A549 (cell line): ENCODE measurements at regions not wholly inside any gene's neighbourhood (a gene's known extent, or its start where the extent isn't known, plus 50 kb on each side); places are given as distances from the start of the nearest gene placed in this dataset.
A peak's percentile ranks its signal among the peaks of the same experiment; 100 is the strongest.
"Not testable (repeated sequence)": the region's sequence is repeated elsewhere in the genome, so short reads cannot be mapped to it uniquely, and the experiment has no call there.

Source experiments
- ATAC-seq, 2 experiments: fragments of 200-7000 bp in 1 of 2; fragments of >200 bp in 1 of 2; cut with Nextera tagmentation in 1 of 2; cut with Tn5 transposase in 1 of 2; 3 replicates each; pipeline versions ENCODE4 v1.8.0 to v1.9.1; 2018 to 2020; ENCODE audit warnings: mild to moderate bottlenecking in 1 of 2, moderate library complexity in 1 of 2
- CTCF ChIA-PET: fragments of 300-600 bp; sonication (Branson Sonifier 250); formaldehyde crosslinking; extraction: SDS; loops from one replicate; lab custom pipeline; 2021; ENCODE audit warnings: antibody characterized with exemption, inconsistent platforms; lab: Yijun Ruan, JAX
- POLR2A ChIA-PET: fragments of 350-600 bp; formaldehyde crosslinking; extraction: SDS; loops from one replicate; lab custom pipeline; 2021; ENCODE audit warnings: antibody characterized with exemption, inconsistent platforms; lab: Yijun Ruan, JAX
- DNase-seq, 2 experiments: peaks; one replicate each; pipeline versions ENCODE4 v3.0.0 to v3.0.0-alpha.2; 2011 to 2016; ENCODE audit warnings: low read depth in 1 of 2, low spot score in 1 of 2
- FAIRE-seq: peaks from 2 replicates; lab custom pipeline; 2011; peaks lifted over from hg19 to GRCh38; lab: Jason Lieb, UNC
- H3K27ac ChIP-seq, 2 experiments: fragments of >200 bp; sonication (Bioruptor Twin); formaldehyde crosslinking; 3 replicates each; pipeline ENCODE4 v1.5.1; 2016 to 2017
- H3K4me1 ChIP-seq: fragments of >200 bp; sonication (Bioruptor Twin); formaldehyde crosslinking; 3 replicates; pipeline ENCODE4 v1.6.1; 2016
- H3K4me2 ChIP-seq: fragments of >200 bp; sonication (Bioruptor Twin); formaldehyde crosslinking; 3 replicates; pipeline ENCODE4 v1.6.1; 2016
- H3K4me3 ChIP-seq: fragments of >200 bp; sonication (Bioruptor Twin); formaldehyde crosslinking; 3 replicates; pipeline ENCODE4 v1.5.1; 2016
- H3K9me3 ChIP-seq: fragments of >200 bp; sonication (Bioruptor Twin); formaldehyde crosslinking; 3 replicates; pipeline ENCODE4 v1.6.1; 2016
- RAD21 ChIP-seq, 2 experiments: fragments of >200 bp in 1 of 2; sonication (Bioruptor Twin) in 1 of 2; formaldehyde crosslinking in 1 of 2; IDR thresholded peaks in 1 of 2; conservative IDR thresholded peaks in 1 of 2; 2 replicates in 1 of 2; 3 replicates in 1 of 2; pipeline ENCODE4 v1.6.1; 2012 to 2018; ENCODE audit warnings: inconsistent platforms in 1 of 2
- WGBS: methylation state at CpG from one replicate; pipeline ENCODE4 v1.1.6; 2017; ENCODE audit errors: missing lambda C conversion rate; 5-methylcytosine and 5-hydroxymethylcytosine counted together

GRCh38 chr9:40974912-40975311 is 153.6 kb downstream of the FOXD4L6 start:
- H3K9me3 ChIP-seq, DNase-seq, POLR2A ChIA-PET, CTCF ChIA-PET, H3K4me2 ChIP-seq, H3K4me3 ChIP-seq, FAIRE-seq, H3K4me1 ChIP-seq, H3K27ac ChIP-seq, ATAC-seq: not testable (repeated sequence)
- 64% methylated on average over 9 of the region's 10 CpGs for WGBS

- POLR2A ChIA-PET, H3K4me1 ChIP-seq, H3K4me2 ChIP-seq, H3K27ac ChIP-seq, FAIRE-seq, CTCF ChIA-PET, H3K9me3 ChIP-seq, DNase-seq, H3K4me3 ChIP-seq, ATAC-seq: not testable (repeated sequence)
- WGBS, result 48% methylated on average over 3 of the region's 3 CpGs
Observed at GRCh38 chr9:40971773-40972172, 156.7 kb downstream of the FOXD4L6 start.

- CTCF ChIA-PET, H3K4me2 ChIP-seq, DNase-seq, ATAC-seq, POLR2A ChIA-PET, H3K4me1 ChIP-seq, H3K9me3 ChIP-seq, FAIRE-seq, H3K27ac ChIP-seq, H3K4me3 ChIP-seq: not testable (repeated sequence)
- 45% methylated on average over 5 of the region's 5 CpGs for WGBS
Observed at GRCh38 chr9:40970340-40970739, 158.1 kb downstream of the FOXD4L6 start.

- H3K4me3 ChIP-seq, DNase-seq, CTCF ChIA-PET, FAIRE-seq, H3K9me3 ChIP-seq, ATAC-seq, H3K4me1 ChIP-seq, H3K4me2 ChIP-seq, POLR2A ChIA-PET, H3K27ac ChIP-seq: not testable (repeated sequence)
- 37% methylated on average over 3 of the region's 6 CpGs for WGBS
- TF ChIP-seq RAD21 (conservative IDR thresholded peaks at IDR 0.05 in 1 of 2, IDR thresholded peaks at IDR 0.05 in 1 of 2), result peak; percentile 17 to 52; a peak in 3 of 5 replicates
Observed at GRCh38 chr9:40962461-40962860, 166.0 kb downstream of the FOXD4L6 start.

GRCh38 chr9:40951876-40952494 is 176.5 kb downstream of the FOXD4L6 start:
- POLR2A ChIA-PET, CTCF ChIA-PET, H3K27ac ChIP-seq, H3K4me2 ChIP-seq, FAIRE-seq, H3K4me3 ChIP-seq, ATAC-seq, H3K4me1 ChIP-seq, DNase-seq, H3K9me3 ChIP-seq: not testable (repeated sequence)
- WGBS, result 52% methylated on average over 17 of the region's 17 CpGs

GRCh38 chr9:40946228-40946627 is 182.3 kb downstream of the FOXD4L6 start:
- H3K4me1 ChIP-seq, ATAC-seq, H3K4me3 ChIP-seq, POLR2A ChIA-PET, H3K9me3 ChIP-seq, H3K4me2 ChIP-seq, H3K27ac ChIP-seq, FAIRE-seq, DNase-seq, CTCF ChIA-PET: not testable (repeated sequence)
- 71% methylated on average over 8 of the region's 8 CpGs for WGBS

GRCh38 chr9:40942730-40943129 is 185.8 kb downstream of the FOXD4L6 start:
- ATAC-seq, H3K27ac ChIP-seq, DNase-seq, CTCF ChIA-PET, H3K4me1 ChIP-seq, H3K4me3 ChIP-seq, POLR2A ChIA-PET, H3K4me2 ChIP-seq, FAIRE-seq, H3K9me3 ChIP-seq: not testable (repeated sequence)
- 53% methylated on average over 4 of the region's 4 CpGs for WGBS

GRCh38 chr9:40939888-40940209 is 188.6 kb downstream of the FOXD4L6 start:
- H3K4me1 ChIP-seq, FAIRE-seq, DNase-seq, H3K27ac ChIP-seq, H3K9me3 ChIP-seq, H3K4me3 ChIP-seq, POLR2A ChIA-PET, CTCF ChIA-PET, ATAC-seq, H3K4me2 ChIP-seq: not testable (repeated sequence)
- WGBS, result 60% methylated on average over 1 of the region's 1 CpG
